OCI-LY3 (cell line): ENCODE measurements at regions not wholly inside any gene's neighbourhood (a gene's known extent, or its start where the extent isn't known, plus 50 kb on each side); places are given as distances from the start of the nearest gene placed in this dataset.

Experiments
- CTCF ChIP-seq: fragments of 200-600, 300-600 bp; sonication (generic); IDR thresholded peaks from 2 replicates; pipeline ENCODE4 v1.5.1; 2014; ENCODE audit warnings: antibody characterized with exemption, low read length, low read depth
- EZH2phosphoT487 ChIP-seq: fragments of 200-600 bp; shearing (Covaris generic); IDR thresholded peaks from 2 replicates; pipeline ENCODE4 v1.6.1; 2018; ENCODE audit warnings: antibody characterized with exemption, mixed run types, low read depth

DNA sequence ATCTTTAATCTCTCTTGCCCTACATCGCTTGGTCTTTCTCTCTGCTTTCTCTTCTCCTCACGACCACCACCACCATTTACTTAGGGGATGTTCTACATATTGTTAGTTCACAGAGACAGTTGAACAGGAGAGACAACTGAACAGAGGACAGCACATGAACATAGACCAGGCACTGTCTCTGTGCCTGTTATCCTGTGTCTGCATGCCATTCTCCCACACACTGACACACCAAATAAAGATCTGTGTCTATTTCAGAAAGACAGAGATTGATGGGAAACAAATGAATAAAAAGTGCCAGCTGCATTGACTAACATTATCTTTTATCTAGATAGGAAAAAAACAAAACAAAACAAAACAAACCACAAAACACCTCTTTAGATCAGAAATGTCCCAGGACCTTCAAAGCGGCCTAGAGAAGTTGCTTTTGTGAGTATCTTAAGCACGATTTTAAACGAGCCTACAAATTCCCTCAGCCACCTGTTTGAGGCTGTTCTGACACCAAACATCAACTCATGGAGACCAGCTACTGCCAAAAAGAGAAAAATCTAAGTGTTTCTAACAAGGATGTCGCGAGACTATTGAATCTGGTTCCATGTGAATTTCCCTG is 77.6 kb upstream of the PARP11 start:
- TF ChIP-seq CTCF (no peak), EZH2phosphoT487 (no peak)
